ENCODE measurements at regions not wholly inside any gene's neighbourhood (a gene's known extent, or its start where the extent isn't known, plus 50 kb on each side); places are given as distances from the start of the nearest gene placed in this dataset.

- FAIRE-seq (no peak), ATAC-seq (no peak), DNase-seq (ENCODE audit: extremely low read depth in 1 of 4, low spot score in 3 of 4) (no peak)
- TF ChIP-seq FOSL1 (tag; conservative IDR thresholded peaks at IDR 0.05), result no peak
- TF ChIP-seq ZNF79 (CRISPR knock-in tag; IDR thresholded peaks at IDR 0.05; ENCODE audit: low read depth), result no peak
- no peak for TF ChIP-seq POLR3G (IDR thresholded peaks at IDR 0.05; ENCODE audit: extremely low read depth, insufficient read length, insufficient replicate concordance)
- no peak for TF ChIP-seq RFX5 (IDR thresholded peaks at IDR 0.05; ENCODE audit: low read depth, low read length)
- TF ChIP-seq RBM34 (IDR thresholded peaks at IDR 0.05; ENCODE audit: borderline replicate concordance, insufficient read depth, low read length), result no peak
- Histone ChIP-seq H3K9ac (ENCODE audit: insufficient read depth in 1 of 2, low read depth in 2 of 2, low read length in 2 of 2) (no peak overlapping the region), H3K4me3 (no peak overlapping the region), H3K9me1 (ENCODE audit: control insufficient read depth, insufficient read depth, low read length) (no peaks in the 10 kb centered on the region), H3K4me2 (ENCODE audit: insufficient read depth, low read length) (no peak overlapping the region), H2AFZ (ENCODE audit: low read depth, low read length) (no peak overlapping the region), H3K9me3 (replicated peaks; ENCODE audit: control insufficient read depth, insufficient read depth, low read depth, low read length) (no peaks in the 10 kb centered on the region), H3K4me1 (replicated peaks in 1 of 2; ENCODE audit: control insufficient read depth in 2 of 2, insufficient read depth in 2 of 2, low read length in 2 of 2) (peaks cover 7 to 18% of the 10 kb centered on the region in 2 experiments; a peak in 4 of 5 replicates), H3K79me2 (ENCODE audit: control insufficient read depth, insufficient read depth, low read length) (no peaks in the 10 kb centered on the region), H3K36me3 (ENCODE audit: control insufficient read depth, insufficient read depth, low read length) (no peaks in the 10 kb centered on the region), H3K27ac (ENCODE audit: extremely low read depth, low read depth, low read length) (no peak overlapping the region), H3K27me3 (ENCODE audit: control insufficient read depth in 2 of 2, insufficient read depth in 2 of 2, low read length in 2 of 2) (no peaks in the 10 kb centered on the region), H4K20me1 (replicated peaks; ENCODE audit: control insufficient read depth, insufficient read depth, low read length) (no peaks in the 10 kb centered on the region)
- ChIA-PET POLR2A (interaction anchor here (0.8 to 1.4 kb wide), 3 partner anchors 11 to 409 kb away, joined by 3 to 6 read pairs (median 3); no protein-coding TSS in a partner anchor), CTCF (ENCODE audit: low intra/inter-chr PET ratio) (interaction anchor here (1.9 kb wide), 1 partner anchor 409 kb away, joined by 5 read pairs; no protein-coding TSS in a partner anchor)
- BruUV-seq (replicated peaks), result no TSS peak
- 36% methylated on average over 13 of the region's 14 CpGs for WGBS (ENCODE audit: insufficient coverage, low coverage, missing lambda C conversion rate)
- intact Hi-C loops (cut with micrococcal nuclease) (no loop called here), in situ Hi-C loops (cut with MboI) (loop anchor here (5.0 to 25.0 kb wide), 5 partner anchors 32 to 1035 kb away; partner anchors contain the start of gene URAD)
These were observed 189.3 kb upstream of the GPR12 start for GRCh38 chr13:26949701-26950502.

Data from K562 (cell line).